HuH-7.5 (cell line): ENCODE measurements at regions not wholly inside any gene's neighbourhood (a gene's known extent, or its start where the extent isn't known, plus 50 kb on each side); places are given as distances from the start of the nearest gene placed in this dataset.
"Not testable (repeated sequence)": the region's sequence is repeated elsewhere in the genome, so short reads cannot be mapped to it uniquely, and the experiment has no call there.

Experiments used
- DNase-seq: peaks from one replicate; pipeline ENCODE4 v3.0.0; 2011; ENCODE audit warnings: low spot score

DNA sequence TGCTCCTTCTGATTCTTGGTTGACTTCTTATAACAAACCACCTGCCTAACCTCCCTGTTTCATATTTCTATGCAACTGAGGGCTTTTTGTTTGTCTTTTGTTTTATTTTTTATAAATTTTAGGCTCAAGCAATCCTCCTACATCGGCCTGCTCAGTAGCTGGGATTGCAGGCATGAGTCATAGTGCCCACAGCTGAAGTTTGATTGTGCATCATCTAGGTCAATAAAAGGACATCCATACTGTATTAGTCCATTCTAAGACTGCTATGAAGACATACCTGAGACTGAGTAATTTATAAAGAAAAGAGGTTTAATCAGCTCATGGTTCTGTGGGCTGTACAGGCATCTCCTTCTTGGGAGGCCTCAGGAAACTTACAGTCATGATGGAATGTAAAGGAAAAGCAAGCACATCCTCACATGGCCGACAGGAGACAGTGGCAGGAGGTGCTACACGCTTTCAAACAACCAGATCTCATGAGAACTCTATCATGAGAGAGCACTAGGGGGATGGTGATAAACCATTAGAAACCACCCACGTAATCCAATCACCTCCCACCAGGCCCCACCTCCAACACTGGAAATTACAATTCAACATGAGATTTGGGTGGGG lies 285.0 kb downstream of the SIPA1L2 start:
- DNase-seq, result no peak

DNA sequence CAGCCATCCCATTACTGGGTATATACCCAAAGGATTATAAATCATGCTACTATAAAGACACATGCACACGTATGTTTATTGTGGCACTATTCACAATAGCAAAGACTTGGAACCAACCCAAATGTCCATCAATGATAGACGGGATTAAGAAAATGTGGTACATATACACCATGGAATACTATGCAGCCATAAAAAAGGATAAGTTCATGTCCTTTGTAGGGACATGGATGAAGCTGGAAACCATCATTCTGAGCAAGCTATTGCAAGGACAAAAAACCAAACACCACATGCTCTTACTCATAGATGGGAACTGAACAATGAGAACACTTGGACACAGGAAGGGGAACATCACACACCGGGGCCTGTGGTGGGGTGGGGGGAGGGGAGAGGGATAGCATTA lies 285.7 kb downstream of the SIPA1L2 start:
- not testable (repeated sequence) for DNase-seq

DNA sequence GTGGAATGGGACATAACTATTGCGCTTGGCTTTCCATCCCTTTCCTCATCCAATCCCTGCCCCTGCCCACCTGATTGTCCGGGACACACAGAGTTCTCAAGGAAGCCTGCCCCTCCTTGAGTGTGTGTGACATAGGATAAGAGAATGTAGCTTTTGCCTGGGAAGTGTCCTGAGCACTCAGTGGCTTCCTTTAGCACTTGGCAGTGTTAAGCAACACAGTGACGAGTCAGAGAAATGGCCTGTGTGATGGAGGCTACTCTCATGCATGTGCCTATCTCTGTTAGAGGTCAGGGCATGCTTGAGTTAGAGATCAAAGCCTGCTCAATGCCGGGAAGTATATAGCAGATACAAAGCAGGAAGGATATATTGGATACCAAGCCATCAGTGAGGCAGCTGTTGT lies 289.5 kb downstream of the SIPA1L2 start:
- no peak for DNase-seq

DNA sequence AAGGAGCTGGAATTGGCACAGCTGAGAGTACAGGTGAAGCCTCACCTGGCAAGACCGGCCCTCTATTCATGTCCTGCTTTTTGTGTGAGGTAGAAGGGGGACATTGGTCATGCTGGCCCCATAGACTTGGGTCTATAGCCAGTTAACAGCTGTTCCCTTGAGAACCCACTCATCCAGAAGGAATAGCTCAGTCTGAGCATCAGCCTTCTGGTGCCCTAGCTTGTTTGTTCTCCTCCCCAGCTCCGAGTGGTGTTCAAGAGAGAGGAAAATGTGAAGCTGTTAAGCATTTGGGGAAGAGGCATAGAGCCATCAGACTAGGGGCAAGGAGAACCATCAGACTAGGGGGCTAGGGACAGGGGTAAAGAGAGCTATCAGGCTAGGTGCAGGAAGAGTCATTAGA lies 290.9 kb downstream of the SIPA1L2 start:
- no peak for DNase-seq

DNA sequence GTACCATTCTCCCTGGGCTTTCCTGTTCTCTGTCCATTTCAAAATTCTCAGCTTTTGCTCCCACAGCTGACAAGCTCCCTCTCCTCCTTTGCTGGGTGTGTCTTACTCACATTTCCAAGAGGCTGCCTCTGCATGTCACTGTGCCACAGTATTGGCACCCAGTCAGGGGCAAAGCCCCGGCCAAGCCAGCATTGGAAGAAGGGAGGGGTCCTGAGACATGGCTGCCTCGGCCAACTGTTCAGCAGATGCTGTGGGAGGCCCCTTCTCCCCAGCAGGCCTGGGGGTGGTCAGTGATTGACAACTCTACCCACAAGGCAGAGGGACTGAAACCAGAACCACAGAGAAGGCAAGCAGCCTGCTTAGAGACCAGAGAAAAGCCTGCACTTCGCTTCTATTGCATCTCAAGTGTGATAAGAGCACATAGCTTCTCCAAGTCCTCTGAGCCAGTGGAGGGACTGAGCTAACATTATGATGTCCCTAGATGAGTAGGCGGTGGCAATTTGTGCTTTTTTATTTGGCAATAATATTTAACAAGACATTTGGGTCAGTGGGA lies 294.1 kb downstream of the SIPA1L2 start:
- DNase-seq, result no peak

DNA sequence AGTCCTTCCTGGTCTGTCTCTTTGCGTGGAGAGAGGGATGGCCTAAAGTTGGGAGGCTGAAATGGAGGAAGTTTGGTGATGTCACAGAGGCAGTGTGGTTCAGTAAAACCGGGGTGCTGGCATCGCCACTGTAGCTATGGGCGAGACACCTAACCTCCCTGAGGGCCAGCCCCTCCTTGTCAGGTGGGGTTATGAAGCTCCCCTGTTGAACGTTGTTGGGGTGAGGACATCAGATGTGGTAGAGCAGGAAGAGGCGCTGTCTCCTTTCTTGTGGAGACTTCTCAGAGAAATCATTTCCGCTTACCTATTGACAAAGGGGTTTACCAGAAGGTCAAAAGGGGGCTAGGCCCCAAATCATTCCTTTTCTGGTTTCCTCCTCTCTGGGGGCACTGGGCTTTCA lies 294.7 kb downstream of the SIPA1L2 start:
- no peak for DNase-seq

DNA sequence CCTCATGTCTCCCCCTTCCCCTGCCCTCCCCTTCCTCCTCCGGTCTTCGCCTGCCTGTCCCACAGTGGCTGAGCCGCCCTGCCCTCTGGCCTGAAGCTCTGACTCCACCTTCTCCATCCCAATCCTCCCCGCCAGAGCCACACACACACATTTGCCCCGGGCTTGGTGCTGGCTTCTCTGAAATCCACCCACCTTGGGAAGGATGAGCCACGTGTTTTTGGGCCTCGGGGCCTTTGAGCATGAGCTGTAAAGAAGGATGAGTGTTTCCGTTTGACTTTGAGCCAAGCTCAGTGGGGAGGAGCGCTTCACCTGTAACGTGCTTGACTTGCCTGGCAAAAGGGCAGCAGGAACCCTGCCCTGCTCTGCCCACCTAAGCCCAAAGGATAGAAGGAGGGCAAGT lies 295.1 kb downstream of the SIPA1L2 start:
- no peak for DNase-seq

DNA sequence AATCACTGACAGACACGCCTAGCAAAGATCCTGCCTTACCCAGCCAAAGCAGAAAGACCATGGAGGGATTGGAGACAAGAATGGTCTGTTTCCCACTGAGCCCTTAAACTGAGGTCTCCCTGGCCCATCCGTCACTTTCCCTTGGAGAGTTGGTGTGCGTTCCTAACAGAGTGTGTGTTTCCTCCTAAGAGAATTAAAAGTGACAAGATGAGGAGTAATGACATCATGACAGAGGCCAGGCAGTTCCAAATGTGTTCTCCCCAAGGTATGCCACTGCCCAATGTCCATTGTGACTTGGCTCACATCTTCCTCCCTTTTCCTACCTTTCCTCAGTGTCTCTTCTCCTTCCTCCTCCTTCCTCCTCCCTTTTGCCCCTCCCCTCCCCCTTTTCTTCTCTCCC lies 295.7 kb downstream of the SIPA1L2 start:
- no peak for DNase-seq

DNA sequence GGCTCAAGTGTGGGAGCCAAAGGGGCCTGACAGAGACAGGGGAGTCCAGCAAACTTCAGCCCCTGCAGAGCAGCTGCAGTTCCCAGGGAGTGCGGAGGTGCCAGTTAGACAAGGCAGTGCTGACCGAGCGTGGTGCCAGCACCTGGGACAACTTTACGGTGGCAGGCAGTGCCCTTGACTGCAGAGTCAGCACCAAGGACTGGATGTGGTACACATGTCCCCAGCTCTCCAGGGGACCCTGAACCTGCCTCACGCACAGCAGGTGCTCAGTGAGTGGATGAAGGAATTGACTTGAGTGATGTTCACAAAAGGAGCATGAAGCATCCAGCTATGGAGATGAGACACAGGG lies 296.5 kb downstream of the SIPA1L2 start:
- no peak for DNase-seq

DNA sequence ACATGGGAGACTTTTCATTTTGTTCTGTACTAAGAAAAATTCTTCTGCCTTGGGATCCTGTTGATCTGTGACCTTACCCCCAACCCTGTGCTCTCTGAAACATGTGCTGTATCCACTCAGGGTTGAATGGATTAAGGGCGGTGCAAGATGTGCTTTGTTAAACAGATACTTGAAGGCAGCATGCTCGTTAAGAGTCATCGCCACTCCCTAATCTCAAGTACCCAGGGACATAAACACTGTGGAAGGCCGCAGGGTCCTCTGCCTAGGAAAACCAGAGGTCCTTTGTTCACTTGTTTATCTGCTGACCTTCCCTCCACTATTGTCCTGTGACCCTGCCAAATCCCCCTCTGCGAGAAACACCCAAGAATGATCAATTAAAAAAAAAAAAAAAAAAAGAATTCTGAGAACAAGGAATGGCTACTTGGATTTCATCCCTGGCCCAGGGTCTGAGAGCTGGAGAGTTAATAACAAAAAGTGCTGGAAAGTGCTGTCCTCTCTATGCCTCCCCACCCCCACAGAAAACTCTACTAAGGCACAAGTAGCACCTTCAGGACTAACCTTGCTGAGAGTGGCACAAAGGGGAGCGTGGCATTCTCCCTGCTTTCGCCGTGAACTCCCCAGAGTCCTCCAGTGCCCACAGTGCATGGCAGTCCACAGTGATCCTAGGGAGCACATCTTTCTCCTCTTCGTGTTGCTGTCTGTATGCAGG lies 297.1 kb downstream of the SIPA1L2 start:
- not testable (repeated sequence) for DNase-seq

DNA sequence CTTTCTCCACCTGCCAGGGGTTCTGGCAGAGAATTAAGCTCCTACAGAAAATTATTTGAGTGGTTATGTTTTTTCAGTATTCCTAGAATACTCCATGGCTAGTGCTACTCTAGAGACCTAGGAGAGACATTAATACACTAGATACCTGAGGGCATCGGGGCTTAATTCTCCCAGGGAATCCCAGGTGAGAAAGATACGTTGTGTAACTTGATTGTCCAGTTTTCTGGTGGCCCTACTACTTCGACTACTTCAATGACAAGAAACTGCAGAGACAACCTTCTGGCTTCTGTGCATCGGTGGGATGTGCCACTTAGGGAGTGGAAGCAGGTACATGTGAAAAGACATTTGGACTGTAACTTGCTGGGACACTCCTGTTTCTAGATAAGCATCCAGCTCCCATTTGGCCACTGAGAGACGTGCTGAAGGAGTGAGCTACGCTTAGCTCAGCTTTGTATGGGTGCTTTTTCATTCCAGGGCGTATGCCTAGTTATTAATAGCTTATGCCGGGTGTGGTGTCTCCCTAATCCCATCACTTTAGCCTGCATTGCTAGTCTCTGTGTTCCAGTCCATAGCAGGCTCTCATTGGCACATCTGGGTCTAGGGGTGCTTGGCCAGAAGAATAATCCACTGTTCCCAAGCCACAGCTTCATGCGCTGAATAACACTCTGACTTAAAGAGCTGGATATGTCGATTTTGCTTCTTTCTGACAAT lies 300.7 kb downstream of the SIPA1L2 start:
- DNase-seq, result no peak

DNA sequence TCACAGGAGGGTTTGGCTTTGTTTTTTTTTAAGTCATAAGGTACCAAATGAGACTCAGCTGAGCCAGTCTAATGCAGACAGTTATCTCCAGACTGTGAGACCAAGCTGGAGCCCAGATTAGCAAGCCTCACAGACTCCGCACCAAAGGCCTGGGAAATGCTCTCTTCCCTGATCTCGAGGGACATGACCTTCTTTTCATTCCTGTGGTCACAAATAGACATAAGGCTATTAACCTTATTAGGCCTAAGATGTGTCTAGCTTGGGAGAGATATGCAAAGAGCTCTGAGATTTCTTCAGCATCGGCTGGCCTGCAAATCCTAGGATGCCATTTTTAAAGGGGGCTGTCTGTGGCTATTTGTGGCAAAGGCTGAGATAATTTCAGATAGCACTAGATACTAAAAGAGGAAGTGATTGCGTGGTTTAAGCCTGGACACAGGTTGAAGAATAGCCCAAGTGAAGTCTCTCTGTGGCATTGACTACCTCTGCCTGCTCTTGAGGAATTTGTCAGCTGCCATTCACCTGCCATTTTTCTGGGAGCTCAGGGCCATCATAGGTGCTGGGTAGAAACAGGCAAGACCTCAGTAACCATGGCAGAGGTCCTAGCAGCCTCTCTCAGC lies 301.3 kb downstream of the SIPA1L2 start:
- no peak for DNase-seq

DNA sequence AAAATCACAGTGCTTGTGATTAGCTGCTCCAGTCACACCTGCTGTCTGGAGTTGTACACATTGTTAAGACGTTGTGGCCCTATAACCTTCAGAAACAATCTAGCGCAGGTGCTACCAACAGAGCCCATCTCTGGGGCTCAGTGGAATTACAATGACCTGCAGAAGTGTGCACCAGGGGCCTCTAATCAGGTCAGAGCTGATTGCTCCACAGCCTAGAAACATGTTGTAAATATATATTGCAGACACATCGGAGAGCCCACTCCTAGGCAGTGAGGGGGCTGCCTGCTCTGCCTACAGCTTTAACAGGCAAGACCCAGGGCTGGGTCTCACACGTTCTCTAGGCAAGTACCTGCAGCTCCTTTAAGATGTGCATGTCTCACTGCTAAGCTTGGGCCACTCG lies 302.0 kb downstream of the SIPA1L2 start:
- no peak for DNase-seq

DNA sequence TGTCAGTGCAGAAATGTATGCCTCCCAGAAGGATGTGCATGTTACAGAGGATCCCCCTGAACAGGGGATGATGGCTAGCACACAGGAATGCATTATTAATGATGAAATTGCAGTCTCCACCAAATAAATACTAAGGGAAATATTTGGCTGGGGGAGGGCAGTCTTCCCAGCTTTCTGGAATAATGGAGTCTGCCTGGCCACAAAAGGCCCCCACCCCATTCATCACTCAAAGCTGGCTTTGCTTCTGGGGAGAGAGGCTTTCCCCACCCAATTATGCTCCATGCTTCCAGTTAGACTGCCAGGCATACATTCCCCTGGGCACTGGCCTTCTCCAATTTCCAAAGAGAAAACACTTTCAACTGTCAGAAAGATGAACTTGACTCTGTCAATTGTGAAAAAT lies 302.7 kb downstream of the SIPA1L2 start:
- no peak for DNase-seq

DNA sequence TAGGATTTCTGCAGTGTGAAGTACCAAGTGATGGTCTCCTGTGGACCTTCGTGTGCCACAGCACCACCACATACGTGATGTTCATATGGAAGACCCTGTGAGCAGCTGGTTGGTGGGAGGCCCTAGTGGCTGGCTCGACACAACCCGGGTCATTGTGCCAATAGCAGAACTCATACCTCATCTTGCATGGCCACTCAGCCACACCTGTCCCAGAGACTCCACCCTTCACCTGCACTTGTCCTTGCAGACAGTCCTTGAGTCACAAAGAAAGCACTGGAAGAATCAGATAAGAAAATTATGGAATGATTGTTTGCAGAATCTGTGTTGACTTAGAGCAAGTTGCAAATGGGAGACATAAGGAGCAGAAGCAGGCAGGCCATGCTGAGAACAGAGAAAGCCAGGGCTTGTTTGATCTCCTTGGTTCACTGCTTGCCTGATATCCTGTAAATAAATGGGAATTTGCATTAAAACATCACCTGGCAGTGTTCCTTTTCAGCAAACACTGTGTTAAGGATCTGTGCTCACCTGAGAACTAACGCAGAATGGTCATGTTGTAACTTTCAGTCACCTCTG lies 307.7 kb downstream of the SIPA1L2 start:
- no peak for DNase-seq

DNA sequence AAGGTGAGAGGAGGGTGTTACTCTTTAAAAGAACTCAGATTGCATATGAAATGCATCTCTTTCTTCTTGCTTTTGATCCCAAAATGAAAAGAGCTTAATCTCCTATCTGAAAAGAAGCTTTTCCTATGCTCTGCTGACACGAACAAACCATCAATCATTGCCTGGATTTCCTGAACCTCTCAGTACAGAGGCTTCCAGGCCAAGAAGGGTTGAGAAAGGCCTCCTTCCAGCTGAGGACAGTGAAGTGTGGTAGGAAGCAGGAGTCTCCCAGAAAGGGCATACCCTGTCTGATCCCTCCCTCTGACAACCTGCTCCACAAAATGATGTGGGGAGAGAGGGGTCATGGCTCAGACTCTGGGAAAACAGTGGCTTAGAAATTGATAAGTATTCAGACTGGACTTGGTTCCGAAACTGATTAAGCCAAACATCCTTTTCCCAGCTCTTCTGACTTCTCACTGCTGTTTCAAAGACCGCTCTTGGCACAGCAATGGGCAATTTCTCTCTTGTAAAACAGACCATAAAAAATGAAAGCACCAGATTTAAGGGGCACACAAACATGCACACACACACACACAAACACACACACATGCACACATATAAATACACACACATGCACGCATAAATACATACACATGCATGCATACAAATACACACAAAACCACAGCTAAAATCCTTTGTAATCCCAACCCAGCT lies 310.3 kb downstream of the SIPA1L2 start:
- no peak for DNase-seq

DNA sequence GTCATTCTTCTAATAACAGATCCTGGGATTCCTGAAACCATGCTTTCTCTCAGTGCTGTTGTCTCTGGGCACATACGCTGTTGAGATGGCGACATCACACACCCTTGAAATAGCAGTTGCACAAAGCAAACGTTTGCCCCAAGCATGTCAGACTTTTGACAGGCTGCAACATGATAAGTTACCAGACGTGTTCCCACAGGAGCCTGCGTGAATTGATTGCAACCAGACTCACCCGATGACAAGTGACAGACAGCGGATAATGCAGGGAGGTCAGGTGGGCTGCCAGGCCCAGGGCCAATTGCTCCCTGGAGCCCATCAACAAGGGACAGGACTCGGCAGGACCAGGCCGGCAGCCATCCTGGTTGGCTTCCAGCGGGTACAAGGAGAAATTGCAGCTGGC lies 310.9 kb downstream of the SIPA1L2 start:
- no peak for DNase-seq

DNA sequence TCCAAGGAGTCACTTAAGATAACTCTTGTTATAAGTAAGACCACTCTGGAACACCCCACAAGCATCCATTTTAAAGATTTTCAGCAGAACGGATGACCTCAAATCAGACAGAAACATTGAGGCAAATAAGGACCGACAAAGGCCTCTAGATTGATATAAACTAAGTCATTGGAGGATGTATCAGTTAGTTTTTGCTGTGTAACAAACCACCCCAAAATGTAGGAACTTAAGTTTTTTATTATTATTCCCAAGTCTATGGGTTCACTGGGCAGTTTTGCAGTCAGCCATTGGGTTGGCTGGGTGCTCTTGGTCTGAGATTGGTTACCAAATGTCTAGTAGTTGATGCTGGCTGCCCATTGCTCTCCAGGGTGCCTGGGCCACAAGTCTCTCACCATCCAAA lies 311.8 kb downstream of the SIPA1L2 start:
- DNase-seq, result no peak

DNA sequence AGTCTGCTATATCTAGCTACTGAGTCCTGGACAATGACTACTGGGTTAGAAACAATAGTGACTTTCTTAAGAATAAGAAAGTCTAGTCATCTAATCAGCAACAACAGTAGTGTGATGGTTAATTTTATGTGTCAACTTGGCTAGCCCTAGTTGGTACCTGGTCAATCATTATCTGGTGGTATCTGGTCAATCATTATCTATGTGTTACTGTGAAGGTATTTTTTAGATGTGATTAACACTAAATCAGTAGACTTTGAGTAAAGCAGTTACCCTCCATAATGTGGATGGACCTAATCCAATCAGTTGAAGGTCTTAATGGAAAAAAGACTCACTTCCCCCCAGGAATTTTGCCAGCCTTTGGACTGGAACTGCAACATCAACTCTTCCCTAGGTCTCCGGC lies 312.6 kb downstream of the SIPA1L2 start:
- DNase-seq, result no peak

DNA sequence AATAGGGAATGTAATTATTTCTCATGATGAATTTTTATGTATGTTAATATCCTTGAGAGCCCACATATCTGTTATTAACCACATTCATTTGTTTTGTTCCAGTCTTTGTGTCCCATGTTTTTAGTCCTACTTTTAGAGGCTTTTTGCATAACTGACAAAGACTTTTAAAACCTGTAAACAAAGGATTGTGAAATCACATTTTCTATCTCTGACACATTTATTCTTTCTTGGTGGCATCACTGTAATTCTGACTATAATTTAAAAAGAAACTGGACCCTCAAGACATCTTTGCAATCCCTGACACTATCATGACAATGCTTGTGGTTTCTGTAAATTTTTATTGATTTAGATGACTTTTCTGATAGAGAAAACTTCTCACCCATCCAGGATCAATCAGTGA lies 313.1 kb downstream of the SIPA1L2 start:
- DNase-seq, result no peak

DNA sequence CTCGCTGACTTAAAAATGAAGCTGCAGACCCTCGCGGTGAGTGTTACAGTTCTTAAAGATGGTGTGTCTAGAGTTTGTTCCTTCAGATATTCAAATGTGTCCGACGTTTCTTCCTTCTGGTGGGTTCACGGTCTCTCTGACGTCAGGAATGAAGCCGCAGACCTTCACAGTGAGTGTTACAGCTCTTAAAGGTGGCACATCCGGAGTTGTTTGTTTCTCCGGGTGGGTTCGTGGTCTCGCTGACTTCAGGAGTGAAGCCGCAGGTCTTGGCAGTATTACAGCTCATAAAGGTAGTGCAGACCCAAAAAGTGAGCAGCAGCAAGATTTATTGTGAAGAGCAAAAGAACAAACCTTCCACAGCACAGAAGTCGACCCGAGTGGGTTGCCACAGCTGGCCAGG lies 316.1 kb downstream of the SIPA1L2 start:
- DNase-seq, result not testable (repeated sequence)

DNA sequence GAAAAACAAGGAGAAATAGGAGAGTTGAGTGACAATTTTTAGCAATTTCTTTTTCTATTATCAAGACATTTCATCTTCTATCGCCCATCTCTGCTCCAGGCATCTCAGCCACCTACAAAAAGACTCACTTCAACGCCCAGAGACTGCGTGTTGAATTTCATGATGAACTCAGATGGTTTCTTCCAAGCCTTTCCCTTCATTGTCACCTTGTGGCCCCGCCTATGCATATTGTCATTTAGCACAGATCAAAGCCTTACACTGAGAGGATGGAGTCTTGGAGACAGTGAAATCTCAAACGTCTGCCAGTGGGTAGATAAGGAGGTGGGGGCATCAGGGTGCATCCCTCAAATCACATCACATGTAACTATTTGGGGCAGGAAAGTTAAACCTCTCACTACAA lies 319.4 kb downstream of the SIPA1L2 start:
- no peak for DNase-seq
